ENCODE measurements at regions not wholly inside any gene's neighbourhood (a gene's known extent, or its start where the extent isn't known, plus 50 kb on each side); places are given as distances from the start of the nearest gene placed in this dataset.

GRCh38 chr2:224102991-224103390 is 63.9 kb upstream of the SERPINE2 start:
- no peaks in the 10 kb centered on the region; a peak in 1 of 4 replicates for H3K27me3 ChIP-seq (replicated peaks in 1 of 2; ENCODE audit: control insufficient read depth in 2 of 2, insufficient read depth in 2 of 2, low read length in 1 of 2)
- H3K4me1 ChIP-seq (ENCODE audit: control insufficient read depth, insufficient read depth, low read length), result no peaks in the 10 kb centered on the region
- SMC1A ChIA-PET (ENCODE audit: uncharacterized antibody, unreplicated experiment), result no interaction called here
- H3K79me2 ChIP-seq (ENCODE audit: control insufficient read depth, insufficient read depth, low read length), result no peaks in the 10 kb centered on the region
- no peak overlapping the region for H3K9ac ChIP-seq (ENCODE audit: control insufficient read depth, insufficient read depth, low read length)
- no peak overlapping the region for H3K4me2 ChIP-seq (ENCODE audit: control insufficient read depth, insufficient read depth)
- no peak overlapping the region for H3K27ac ChIP-seq (ENCODE audit: control insufficient read depth, insufficient read depth)
- CTCF ChIA-PET, result no interaction called here
- 0% methylated on average over 1 of the region's 1 CpG for whole genome bisulfite sequencing (ENCODE audit: insufficient coverage, insufficient replicate concordance, low lambda C conversion rate, missing lambda C conversion rate)
- no peak overlapping the region for H2AFZ ChIP-seq (ENCODE audit: control insufficient read depth, low read depth, low read length)
- RAD21 ChIA-PET (ENCODE audit: unreplicated experiment), result no interaction called here
- ATAC-seq (no peak), DNase-seq (ENCODE audit: low read depth, low spot score) (no peak), FAIRE-seq (no peak)
- BruUV-seq (replicated peaks), result no TSS peak
- no peaks in the 10 kb centered on the region for H4K20me1 ChIP-seq (ENCODE audit: control insufficient read depth, insufficient read depth)
- intact Hi-C loops (cut with micrococcal nuclease; ENCODE audit: unreplicated experiment), result no loop called here
- no peak overlapping the region for H3K4me3 ChIP-seq
- POLR2A ChIA-PET, result no interaction called here
- TF ChIP-seq NFXL1 (IDR thresholded peaks at IDR 0.05; ENCODE audit: borderline replicate concordance), result no peak
- TF ChIP-seq FOXK2 (IDR thresholded peaks at IDR 0.05), result no peak
- TF ChIP-seq POU2F2 (IDR thresholded peaks at IDR 0.05; ENCODE audit: borderline replicate concordance, low read depth, low read length), result no peak
- TF ChIP-seq E4F1 (IDR thresholded peaks at IDR 0.05; ENCODE audit: borderline replicate concordance, partially characterized antibody), result no peak
- no peak for TF ChIP-seq ZNF384 (IDR thresholded peaks at IDR 0.05; ENCODE audit: borderline replicate concordance, low read depth, low read length)
- no peak for TF ChIP-seq JUNB (IDR thresholded peaks at IDR 0.05)
- no peak for TF ChIP-seq ATF3 (IDR thresholded peaks at IDR 0.05; ENCODE audit: borderline replicate concordance, extremely low read depth, low read depth, low read length)
- no peak for TF ChIP-seq CBX3 (IDR thresholded peaks at IDR 0.05; ENCODE audit: borderline replicate concordance, low read depth)
- TF ChIP-seq HSF1 (IDR thresholded peaks at IDR 0.05; ENCODE audit: low read depth, low read length), result no peak
- TF ChIP-seq EED (IDR thresholded peaks at IDR 0.05; ENCODE audit: low read depth), result no peak
- no peak for TF ChIP-seq PRDM15 (CRISPR knock-in tag; IDR thresholded peaks at IDR 0.05)
- TF ChIP-seq SIX5 (IDR thresholded peaks at IDR 0.05; ENCODE audit: low read depth, low read length, severe bottlenecking), result no peak
- no peak for TF ChIP-seq BMI1 (IDR thresholded peaks at IDR 0.05; ENCODE audit: borderline replicate concordance)
- no peaks in the 10 kb centered on the region for H3K9me3 ChIP-seq (replicated peaks; ENCODE audit: control insufficient read depth, insufficient read depth, low read length)
- in situ Hi-C loops (cut with MboI), result no loop called here
- no peaks in the 10 kb centered on the region for H3K36me3 ChIP-seq (ENCODE audit: control insufficient read depth in 2 of 2, insufficient read depth in 2 of 2, low read length in 1 of 2)

Measured in GM12878 (cell line).